ENCODE measurements at regions not wholly inside any gene's neighbourhood (a gene's known extent, or its start where the extent isn't known, plus 50 kb on each side); places are given as distances from the start of the nearest gene placed in this dataset.

DNA sequence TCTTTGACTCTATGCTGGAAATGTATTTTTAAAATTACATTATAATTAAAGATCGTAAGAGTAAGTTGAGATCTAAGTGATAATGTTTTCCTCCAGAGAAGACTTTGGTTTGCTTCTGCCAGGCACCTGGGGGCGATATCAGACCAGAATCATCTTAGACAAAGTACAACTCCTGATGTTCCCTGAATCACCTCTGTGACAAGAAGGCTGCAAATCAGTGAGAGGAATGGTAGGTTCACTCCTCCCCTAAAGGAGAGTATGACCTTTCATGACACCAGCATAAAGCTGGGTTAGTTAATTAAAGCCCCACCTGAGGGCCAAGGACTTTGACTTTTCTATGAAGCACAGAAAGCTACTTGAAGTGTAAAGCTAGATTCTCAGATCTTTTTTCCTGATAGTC is 114.4 kb upstream of the DTNA start:
- peak; percentile 58 for DNase-seq (ENCODE audit: low read depth)

- no peak for DNase-seq (ENCODE audit: low read depth)
These were observed 111.9 kb upstream of the DTNA start for GRCh38 chr18:34598120-34598635.

GRCh38 chr18:34600158-34600557 is 109.9 kb upstream of the DTNA start:
- DNase-seq (ENCODE audit: low read depth): peak; percentile 11

DNA sequence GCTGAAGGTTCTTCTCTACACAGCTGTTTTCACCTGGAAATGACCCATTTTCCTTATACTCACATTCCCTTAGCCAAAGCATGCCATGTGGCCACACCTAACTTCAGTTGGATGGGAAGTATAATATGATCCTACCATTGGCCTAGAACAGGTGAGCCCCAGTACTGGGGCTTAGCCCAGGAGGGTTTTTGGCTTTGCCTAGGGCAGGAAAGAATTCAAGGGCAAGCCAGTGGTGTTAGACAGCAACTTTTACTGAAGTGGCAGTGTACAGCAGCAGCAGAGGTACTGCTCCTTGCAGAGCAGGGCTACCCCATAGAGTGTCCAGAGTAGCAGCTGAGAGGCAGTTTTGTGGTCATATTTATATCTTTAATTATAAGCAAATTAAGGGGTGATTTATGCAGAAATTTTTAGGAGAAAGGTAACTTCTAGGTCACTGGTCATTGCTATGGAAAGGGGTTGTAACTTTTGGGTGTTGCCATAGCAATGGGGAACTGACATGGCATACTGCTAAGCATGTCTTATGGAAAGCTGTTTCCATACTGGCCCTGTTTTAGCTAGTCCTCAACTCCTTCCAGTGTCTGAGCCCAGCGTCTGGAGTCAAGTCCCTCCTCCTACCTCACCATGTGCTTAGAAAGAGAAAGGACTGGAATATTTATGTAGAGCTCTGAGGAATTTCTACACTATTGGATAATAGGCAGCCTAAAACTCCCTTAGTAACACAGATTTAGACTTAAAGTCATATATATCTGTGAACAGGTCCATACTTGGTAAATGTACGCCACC is 109.0 kb upstream of the DTNA start:
- no peak for DNase-seq (ENCODE audit: low read depth)

GRCh38 chr18:34604591-34604990 is 105.5 kb upstream of the DTNA start:
- DNase-seq (ENCODE audit: low read depth): no peak

DNA sequence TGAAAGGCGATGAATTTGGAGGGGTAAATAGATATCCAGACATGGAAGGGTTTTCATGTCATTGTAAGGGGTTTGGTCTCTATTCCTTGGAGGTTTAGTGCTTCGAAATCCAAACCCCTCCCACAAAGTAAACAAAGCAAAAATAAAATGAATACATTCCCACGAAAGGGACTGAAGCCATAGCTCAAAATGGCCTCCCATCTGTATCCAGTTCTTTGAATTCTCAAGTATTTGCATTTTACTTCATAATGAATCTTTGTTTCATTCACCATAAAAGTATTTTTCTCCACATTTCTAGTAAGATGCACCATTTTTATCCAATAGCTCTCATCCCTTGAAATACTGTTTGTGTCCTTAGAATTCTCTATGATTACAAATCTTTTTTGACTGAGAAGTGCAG is 103.2 kb upstream of the DTNA start:
- DNase-seq (ENCODE audit: low read depth): no peak

GRCh38 chr18:34608064-34608463 is 102.0 kb upstream of the DTNA start:
- DNase-seq (ENCODE audit: low read depth): no peak

DNA sequence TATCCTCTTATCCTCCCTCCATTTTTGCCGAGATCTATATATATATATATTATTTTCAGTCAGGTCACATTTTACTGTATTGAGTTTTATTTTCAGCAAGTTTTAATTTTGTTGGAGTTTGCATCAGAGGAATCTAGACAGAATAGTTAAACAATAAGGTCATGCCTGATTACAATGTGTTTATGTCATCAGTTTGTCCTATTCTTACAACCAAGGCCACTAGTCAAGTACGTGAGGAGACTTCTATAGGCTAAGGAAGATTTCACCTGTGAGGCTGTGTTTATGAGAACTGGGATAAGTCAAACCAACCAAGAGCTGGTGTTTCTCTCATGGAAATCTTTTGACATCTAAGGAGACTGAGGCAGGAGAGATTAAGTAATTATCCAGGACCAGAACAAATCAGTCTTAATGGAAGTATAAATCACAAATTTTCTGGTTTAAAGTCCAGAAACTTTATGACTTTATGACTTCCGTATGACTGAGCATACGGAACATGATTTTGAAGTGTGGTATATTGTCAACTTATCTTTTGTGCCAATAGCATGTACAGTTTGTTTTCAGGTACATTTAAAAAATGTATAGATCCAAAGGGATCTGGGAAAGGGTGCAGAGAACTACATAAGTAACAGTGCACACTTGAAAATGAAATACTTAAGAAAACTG is 100.0 kb upstream of the DTNA start:
- no peak for DNase-seq (ENCODE audit: low read depth)

DNA sequence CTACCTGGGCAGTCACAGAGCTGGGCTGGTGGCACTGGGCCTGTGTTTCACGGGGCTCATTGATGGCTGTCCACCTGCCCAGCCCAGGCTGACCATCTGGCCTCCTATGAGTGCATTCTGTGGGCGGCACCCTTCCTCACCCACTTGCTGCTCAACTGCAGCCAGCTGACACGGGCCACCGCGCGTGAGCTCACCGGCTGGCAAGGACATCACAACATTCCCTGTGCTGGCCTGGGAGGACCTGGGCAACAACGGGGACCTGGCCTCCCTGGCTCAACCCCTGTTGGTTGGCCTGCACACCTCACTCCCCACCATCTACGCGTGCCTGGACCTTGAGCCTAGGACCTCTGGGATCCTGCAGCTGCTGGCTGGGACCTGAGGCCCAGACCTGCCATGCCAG is 98.2 kb upstream of the DTNA start:
- no peak for DNase-seq (ENCODE audit: low read depth)

- no peak for DNase-seq (ENCODE audit: low read depth)
These were observed 89.7 kb upstream of the DTNA start for GRCh38 chr18:34620258-34620861.

DNA sequence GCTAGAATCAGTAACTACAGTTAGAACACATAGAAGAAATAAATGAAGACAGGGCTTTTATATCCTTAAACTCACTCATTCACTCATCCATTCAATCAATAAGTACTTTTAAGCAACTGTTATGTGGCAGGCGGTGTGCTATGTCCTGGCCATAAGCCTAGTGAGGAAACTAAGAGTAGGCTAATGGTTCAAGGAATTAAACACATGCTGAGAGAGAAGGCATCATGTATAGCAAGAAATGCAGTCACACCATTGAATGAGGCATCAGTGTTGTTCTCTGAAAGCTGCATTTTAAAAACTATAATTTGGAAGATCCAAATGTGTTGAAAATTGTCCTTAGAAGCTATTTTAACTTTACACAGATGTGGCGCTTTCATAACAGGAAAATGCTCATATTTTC is 86.5 kb upstream of the DTNA start:
- no peak for DNase-seq (ENCODE audit: low read depth)

DNA sequence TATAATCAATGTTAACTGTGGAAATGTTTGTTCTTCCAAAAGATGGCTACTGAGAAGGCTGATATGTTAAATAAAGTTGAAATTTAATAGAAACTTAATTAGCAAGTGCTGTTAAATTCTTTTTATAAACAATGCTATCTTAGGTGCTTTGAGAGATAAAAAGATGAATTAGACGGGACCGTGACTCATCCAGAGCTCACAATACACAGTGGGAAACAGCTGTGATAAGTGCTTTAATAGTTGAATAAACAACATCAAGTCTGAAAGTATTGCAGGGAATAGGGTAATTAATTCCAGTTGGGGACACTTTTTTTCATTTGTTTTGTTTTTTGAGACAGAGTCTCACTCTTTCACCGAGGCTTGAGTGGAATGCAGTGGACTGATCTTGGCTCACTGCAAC is 85.5 kb upstream of the DTNA start:
- DNase-seq (ENCODE audit: low read depth): no peak

DNA sequence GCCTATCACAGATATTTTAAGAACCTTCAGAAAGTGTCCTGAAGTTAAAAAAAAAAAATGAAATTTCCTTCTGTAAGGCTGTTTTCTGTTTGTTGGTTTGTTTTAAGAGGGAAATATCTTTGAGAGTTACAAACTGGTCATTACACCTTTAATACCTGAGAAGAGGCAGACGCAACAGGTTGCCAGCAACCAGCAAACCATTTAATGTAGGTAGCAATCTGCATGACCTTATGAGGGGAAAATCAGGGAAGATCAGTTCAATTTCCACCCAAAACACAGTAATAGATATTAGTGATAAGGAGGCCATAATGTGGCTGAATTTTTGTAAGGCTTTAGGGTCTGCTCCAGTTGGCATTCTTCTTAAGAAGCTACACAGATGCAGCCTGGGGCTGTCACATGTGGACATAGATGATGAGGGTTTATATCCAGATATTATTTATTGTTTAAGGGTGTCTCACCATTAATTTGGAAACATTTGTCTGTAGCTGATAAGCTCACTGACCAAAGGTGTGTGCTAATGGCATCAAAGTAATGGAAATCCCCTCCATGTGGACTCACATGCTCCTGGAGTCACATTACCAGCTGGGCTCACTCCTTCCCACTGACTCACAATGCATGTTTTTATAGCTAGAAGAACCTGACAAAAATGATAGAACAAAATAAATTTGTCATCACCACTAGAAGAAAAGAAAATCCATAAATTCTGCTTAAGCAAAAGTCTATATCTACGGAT is 83.5 kb upstream of the DTNA start:
- peak; percentile 69 for DNase-seq (ENCODE audit: low read depth)

DNA sequence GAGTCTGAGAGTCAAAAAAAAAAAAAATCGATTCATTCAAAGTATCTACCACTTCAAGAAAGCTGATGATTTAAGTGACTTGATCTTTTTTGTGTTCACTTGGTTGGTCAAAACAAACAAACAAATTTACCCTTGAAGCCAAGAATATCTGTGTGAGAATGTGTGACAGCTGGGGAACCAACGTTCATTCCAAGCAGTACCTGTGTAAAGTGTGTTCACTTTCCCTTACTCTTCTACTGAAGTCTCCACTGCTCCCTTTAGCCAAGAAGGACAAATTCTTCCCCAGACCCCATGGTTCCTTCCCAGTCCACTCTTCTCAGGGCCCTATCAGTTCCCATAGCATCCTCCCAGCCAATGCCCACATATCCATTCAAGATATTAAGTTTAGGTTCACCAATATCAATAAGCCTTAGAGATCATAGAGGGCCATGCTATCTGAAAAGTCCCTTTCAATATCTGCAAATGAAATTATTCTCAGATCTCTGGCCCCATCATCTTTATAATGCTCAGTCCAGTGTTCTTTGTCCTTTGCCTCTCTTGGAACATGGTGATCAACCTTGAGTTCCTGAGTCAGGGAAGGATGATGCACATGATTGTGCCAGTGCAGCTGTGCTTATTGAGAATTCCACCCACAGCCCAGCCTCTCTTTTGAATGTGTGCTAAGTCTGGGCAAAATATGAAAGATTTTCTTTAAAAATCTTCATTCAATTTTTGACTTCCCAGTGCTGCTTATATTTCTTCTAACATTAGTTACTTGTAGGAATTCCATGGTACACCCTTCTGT is 82.8 kb upstream of the DTNA start:
- DNase-seq (ENCODE audit: low read depth): peak; percentile 7

DNA sequence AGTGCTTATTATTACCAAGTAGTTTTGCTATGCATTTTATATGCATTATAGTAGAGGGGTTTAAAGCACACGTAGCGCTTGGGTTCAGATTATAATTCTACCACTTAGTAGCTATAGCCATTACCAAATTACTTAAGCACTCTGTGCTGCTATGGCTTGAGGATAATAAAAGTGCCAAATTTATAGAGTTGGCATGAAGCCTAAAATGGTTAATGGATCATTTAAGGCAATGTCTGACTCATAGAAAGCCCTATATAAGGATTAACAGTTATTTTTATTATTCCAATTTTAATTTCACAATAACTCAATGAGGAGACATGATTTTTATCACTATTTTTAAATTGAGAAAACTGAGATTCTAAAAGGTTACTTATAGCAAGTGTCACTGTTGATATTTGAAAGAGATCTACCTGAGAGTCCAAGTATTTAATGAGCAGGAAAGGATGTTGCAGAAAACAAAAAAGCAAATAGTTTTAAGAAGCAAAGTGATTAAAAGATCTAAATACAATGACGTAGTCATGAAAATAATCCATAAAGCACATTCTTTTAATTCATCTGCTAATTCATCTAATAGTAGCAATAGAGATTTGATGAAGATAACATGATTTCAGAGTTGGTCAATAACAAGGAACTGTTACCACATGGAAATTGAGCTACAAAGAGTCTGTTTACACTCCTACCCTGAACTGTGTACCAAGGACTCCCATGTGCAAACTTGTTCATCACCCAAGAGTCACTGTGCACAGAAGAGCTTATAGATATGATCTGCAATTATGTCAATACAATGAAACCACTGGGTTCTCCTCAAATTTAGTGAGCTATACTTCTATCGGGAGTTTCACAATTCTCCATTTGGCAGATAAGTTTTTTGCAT is 78.8 kb upstream of the DTNA start:
- DNase-seq (ENCODE audit: low read depth): peak; percentile 44

DNA sequence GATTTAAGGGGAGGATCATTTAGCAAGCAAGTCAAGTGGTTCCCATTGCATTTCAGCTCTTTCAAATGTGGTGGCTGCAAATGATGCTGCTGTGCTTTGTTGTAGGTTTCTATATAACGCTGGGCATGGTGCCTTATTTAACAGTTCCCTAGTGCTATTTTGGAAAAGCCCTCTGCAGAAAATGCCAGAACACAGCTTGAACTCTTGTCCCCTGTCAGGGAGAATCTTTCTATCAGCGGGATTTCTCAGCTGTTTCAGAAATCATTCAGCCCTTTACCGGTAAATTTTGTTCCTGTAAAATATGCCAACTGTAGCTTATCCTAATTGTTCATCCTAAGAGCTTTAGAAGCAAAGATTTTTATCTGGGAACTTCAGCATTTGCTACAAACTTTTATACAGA is 77.8 kb upstream of the DTNA start:
- no peak for DNase-seq (ENCODE audit: low read depth)

GRCh38 chr18:34633368-34633767 is 76.7 kb upstream of the DTNA start:
- no peak for DNase-seq (ENCODE audit: low read depth)

DNA sequence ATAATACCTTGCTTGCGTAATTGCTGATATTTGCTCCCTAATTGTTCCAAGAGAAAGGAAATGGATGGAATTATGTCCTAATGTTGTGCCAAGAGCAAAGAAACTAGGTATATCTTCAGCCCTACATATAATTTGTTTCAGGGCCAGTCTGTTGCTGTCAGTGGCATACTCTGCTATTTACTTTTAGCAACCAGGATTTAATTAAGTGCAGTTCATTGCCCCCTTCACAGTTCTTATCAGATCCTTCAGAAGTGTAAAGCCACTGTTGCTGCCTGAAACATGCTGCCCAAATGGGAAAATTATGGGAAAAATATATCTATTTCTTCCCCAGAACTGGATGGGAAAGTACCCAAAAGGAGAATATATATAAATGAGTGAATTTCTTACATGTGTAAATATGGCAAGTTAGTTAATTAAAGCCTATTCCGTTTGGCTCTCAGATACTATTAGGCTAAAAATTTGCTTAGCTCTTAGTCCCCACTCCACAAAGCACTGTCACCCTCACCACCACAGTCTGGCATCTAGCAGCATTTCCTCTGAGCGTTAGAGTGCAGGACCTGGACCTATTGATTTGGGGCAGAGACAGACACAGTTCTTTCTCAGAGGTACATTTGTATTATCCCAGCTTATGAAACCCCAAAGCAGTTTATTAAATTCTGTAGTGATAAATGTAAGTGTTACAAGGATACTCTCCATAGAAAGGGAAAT is 72.8 kb upstream of the DTNA start:
- DNase-seq (ENCODE audit: low read depth): no peak

DNA sequence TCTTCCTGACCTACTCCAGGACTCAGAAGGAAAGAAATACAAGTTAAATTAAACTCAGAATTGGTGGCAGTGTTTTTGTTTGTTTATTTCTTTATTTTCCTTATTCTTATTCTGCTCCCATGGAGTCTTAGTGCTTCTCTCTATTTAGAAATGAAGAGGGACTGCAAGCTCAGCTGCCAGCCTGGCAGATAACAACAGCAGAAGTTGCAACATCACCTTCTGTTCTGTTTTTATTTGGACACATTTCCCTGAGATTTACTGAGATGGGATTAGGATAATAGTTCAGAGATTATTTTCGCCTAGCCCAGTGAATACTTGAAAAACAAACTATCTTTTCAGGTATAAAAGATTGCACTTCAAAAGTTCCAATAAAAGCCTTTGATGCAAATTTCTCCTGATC is 70.4 kb upstream of the DTNA start:
- DNase-seq (ENCODE audit: low read depth): no peak

GRCh38 chr18:34640276-34640675 is 69.8 kb upstream of the DTNA start:
- DNase-seq (ENCODE audit: low read depth): no peak
